ENCODE measurements at regions not wholly inside any gene's neighbourhood (a gene's known extent, or its start where the extent isn't known, plus 50 kb on each side); places are given as distances from the start of the nearest gene placed in this dataset.
"Not testable (repeated sequence)": the region's sequence is repeated elsewhere in the genome, so short reads cannot be mapped to it uniquely, and the experiment has no call there.

GRCh38 chr10:109735776-109736175 lies 187.5 kb downstream of the XPNPEP1 start:
- no peak for DNase-seq (ENCODE audit: low read depth, low spot score)
- H3K4me1 ChIP-seq (ENCODE audit: control insufficient read depth, insufficient read depth, low read length): no peaks in the 10 kb centered on the region
- WGBS (ENCODE audit: insufficient coverage, insufficient read length): no CpG with 5 or more reads among the region's 4 CpGs
- H3K36me3 ChIP-seq (ENCODE audit: control insufficient read depth, insufficient read depth, low read length): no peaks in the 10 kb centered on the region
- H3K9me3 ChIP-seq (ENCODE audit: control insufficient read depth, insufficient read depth, low read length): no peaks in the 10 kb centered on the region; the same call in 1 of the 2 replicates
- H3K27ac ChIP-seq (ENCODE audit: low read length): no peak overlapping the region
- H3K27me3 ChIP-seq (ENCODE audit: control insufficient read depth, insufficient read depth, low read length): no peaks in the 10 kb centered on the region
- H3K4me3 ChIP-seq (ENCODE audit: low read length): no peak overlapping the region

- Histone ChIP-seq H3K4me3 (ENCODE audit: low read length) (no peak overlapping the region), H3K36me3 (ENCODE audit: control insufficient read depth, insufficient read depth, low read length) (no peaks in the 10 kb centered on the region), H3K9me3 (ENCODE audit: control insufficient read depth, insufficient read depth, low read length) (no peaks in the 10 kb centered on the region; the same call in 1 of the 2 replicates), H3K4me1 (ENCODE audit: control insufficient read depth, insufficient read depth, low read length) (no peaks in the 10 kb centered on the region), H3K27ac (ENCODE audit: low read length) (no peak overlapping the region), H3K27me3 (ENCODE audit: control insufficient read depth, insufficient read depth, low read length) (no peaks in the 10 kb centered on the region)
- WGBS (ENCODE audit: insufficient coverage, insufficient read length): no CpG with 5 or more reads among the region's 3 CpGs
- no peak for DNase-seq (ENCODE audit: low read depth, low spot score)
These were observed 190.9 kb downstream of the XPNPEP1 start for GRCh38 chr10:109732254-109732965.

GRCh38 chr10:109729895-109730294 lies 193.4 kb downstream of the XPNPEP1 start:
- H3K4me3 ChIP-seq (ENCODE audit: low read length); DNase-seq (ENCODE audit: low read depth, low spot score); H3K36me3 ChIP-seq (ENCODE audit: control insufficient read depth, insufficient read depth, low read length); H3K27me3 ChIP-seq (ENCODE audit: control insufficient read depth, insufficient read depth, low read length); H3K4me1 ChIP-seq (ENCODE audit: control insufficient read depth, insufficient read depth, low read length); H3K9me3 ChIP-seq (ENCODE audit: control insufficient read depth, insufficient read depth, low read length); H3K27ac ChIP-seq (ENCODE audit: low read length): not testable (repeated sequence)
- WGBS (ENCODE audit: insufficient coverage, insufficient read length): no CpG with 5 or more reads among the region's 4 CpGs

GRCh38 chr10:109727436-109727835 lies 195.9 kb downstream of the XPNPEP1 start:
- no peaks in the 10 kb centered on the region; the same call in 1 of the 2 replicates for H3K9me3 ChIP-seq (ENCODE audit: control insufficient read depth, insufficient read depth, low read length)
- no peak overlapping the region for H3K4me3 ChIP-seq (ENCODE audit: low read length)
- H3K36me3 ChIP-seq (ENCODE audit: control insufficient read depth, insufficient read depth, low read length): no peaks in the 10 kb centered on the region
- WGBS (ENCODE audit: insufficient coverage, insufficient read length): no CpG with 5 or more reads among the region's 1 CpG
- no peak overlapping the region for H3K27ac ChIP-seq (ENCODE audit: low read length)
- no peak for DNase-seq (ENCODE audit: low read depth, low spot score)
- no peaks in the 10 kb centered on the region for H3K4me1 ChIP-seq (ENCODE audit: control insufficient read depth, insufficient read depth, low read length)
- H3K27me3 ChIP-seq (ENCODE audit: control insufficient read depth, insufficient read depth, low read length): no peaks in the 10 kb centered on the region

GRCh38 chr10:109726473-109726872 lies 196.8 kb downstream of the XPNPEP1 start:
- H3K36me3 ChIP-seq (ENCODE audit: control insufficient read depth, insufficient read depth, low read length): no peaks in the 10 kb centered on the region
- H3K4me3 ChIP-seq (ENCODE audit: low read length): no peak overlapping the region
- no peaks in the 10 kb centered on the region for H3K27me3 ChIP-seq (ENCODE audit: control insufficient read depth, insufficient read depth, low read length)
- H3K4me1 ChIP-seq (ENCODE audit: control insufficient read depth, insufficient read depth, low read length): no peaks in the 10 kb centered on the region
- DNase-seq (ENCODE audit: low read depth, low spot score): no peak
- no CpG with 5 or more reads among the region's 2 CpGs for WGBS (ENCODE audit: insufficient coverage, insufficient read length)
- H3K27ac ChIP-seq (ENCODE audit: low read length): no peak overlapping the region
- no peaks in the 10 kb centered on the region; the same call in 1 of the 2 replicates for H3K9me3 ChIP-seq (ENCODE audit: control insufficient read depth, insufficient read depth, low read length)

GRCh38 chr10:109723305-109723704 lies 200.0 kb downstream of the XPNPEP1 start:
- DNase-seq (ENCODE audit: low read depth, low spot score): no peak
- Histone ChIP-seq H3K27me3 (ENCODE audit: control insufficient read depth, insufficient read depth, low read length) (no peaks in the 10 kb centered on the region), H3K27ac (ENCODE audit: low read length) (no peak overlapping the region), H3K9me3 (ENCODE audit: control insufficient read depth, insufficient read depth, low read length) (no peaks in the 10 kb centered on the region; the same call in 1 of the 2 replicates), H3K4me3 (ENCODE audit: low read length) (no peak overlapping the region), H3K36me3 (ENCODE audit: control insufficient read depth, insufficient read depth, low read length) (no peaks in the 10 kb centered on the region), H3K4me1 (ENCODE audit: control insufficient read depth, insufficient read depth, low read length) (no peaks in the 10 kb centered on the region)
- no CpG with 5 or more reads among the region's 3 CpGs for WGBS (ENCODE audit: insufficient coverage, insufficient read length)

GRCh38 chr10:109721453-109722064 lies 201.8 kb downstream of the XPNPEP1 start:
- no peak overlapping the region for H3K4me3 ChIP-seq (ENCODE audit: low read length)
- H3K36me3 ChIP-seq (ENCODE audit: control insufficient read depth, insufficient read depth, low read length): no peaks in the 10 kb centered on the region
- no peak for DNase-seq (ENCODE audit: low read depth, low spot score)
- no peaks in the 10 kb centered on the region for H3K27me3 ChIP-seq (ENCODE audit: control insufficient read depth, insufficient read depth, low read length)
- no peaks in the 10 kb centered on the region; the same call in 1 of the 2 replicates for H3K9me3 ChIP-seq (ENCODE audit: control insufficient read depth, insufficient read depth, low read length)
- H3K27ac ChIP-seq (ENCODE audit: low read length): no peak overlapping the region
- no CpG with 5 or more reads among the region's 3 CpGs for WGBS (ENCODE audit: insufficient coverage, insufficient read length)
- no peaks in the 10 kb centered on the region for H3K4me1 ChIP-seq (ENCODE audit: control insufficient read depth, insufficient read depth, low read length)

- Histone ChIP-seq H3K27me3 (ENCODE audit: control insufficient read depth, insufficient read depth, low read length) (no peaks in the 10 kb centered on the region), H3K27ac (ENCODE audit: low read length) (no peak overlapping the region), H3K4me1 (ENCODE audit: control insufficient read depth, insufficient read depth, low read length) (no peaks in the 10 kb centered on the region), H3K9me3 (ENCODE audit: control insufficient read depth, insufficient read depth, low read length) (peaks cover 2% of the 10 kb centered on the region; the same call in 1 of the 2 replicates), H3K4me3 (ENCODE audit: low read length) (no peak overlapping the region), H3K36me3 (ENCODE audit: control insufficient read depth, insufficient read depth, low read length) (no peaks in the 10 kb centered on the region)
- DNase-seq (ENCODE audit: low read depth, low spot score): no peak
- no CpG with 5 or more reads among the region's 1 CpG for WGBS (ENCODE audit: insufficient coverage, insufficient read length)
These were observed 217.2 kb downstream of the XPNPEP1 start for GRCh38 chr10:109706026-109706560.

- no peaks in the 10 kb centered on the region for H3K36me3 ChIP-seq (ENCODE audit: control insufficient read depth, insufficient read depth, low read length)
- H3K27me3 ChIP-seq (ENCODE audit: control insufficient read depth, insufficient read depth, low read length): no peaks in the 10 kb centered on the region
- peaks cover 3% of the 10 kb centered on the region; the same call in 1 of the 2 replicates for H3K9me3 ChIP-seq (ENCODE audit: control insufficient read depth, insufficient read depth, low read length)
- no peak overlapping the region for H3K27ac ChIP-seq (ENCODE audit: low read length)
- no peaks in the 10 kb centered on the region; the same call in 1 of the 2 replicates for H3K4me1 ChIP-seq (ENCODE audit: control insufficient read depth, insufficient read depth, low read length)
- no CpG with 5 or more reads among the region's 5 CpGs for WGBS (ENCODE audit: insufficient coverage, insufficient read length)
- no peak overlapping the region for H3K4me3 ChIP-seq (ENCODE audit: low read length)
- no peak for DNase-seq (ENCODE audit: low read depth, low spot score)
These were observed 221.6 kb downstream of the XPNPEP1 start for GRCh38 chr10:109701633-109702215.

GRCh38 chr10:109698882-109699664 lies 224.2 kb downstream of the XPNPEP1 start:
- Histone ChIP-seq H3K4me3 (ENCODE audit: low read length) (no peak overlapping the region), H3K27ac (ENCODE audit: low read length) (no peak overlapping the region), H3K4me1 (ENCODE audit: control insufficient read depth, insufficient read depth, low read length) (no peaks in the 10 kb centered on the region; the same call in 1 of the 2 replicates), H3K36me3 (ENCODE audit: control insufficient read depth, insufficient read depth, low read length) (no peaks in the 10 kb centered on the region), H3K27me3 (ENCODE audit: control insufficient read depth, insufficient read depth, low read length) (no peaks in the 10 kb centered on the region), H3K9me3 (ENCODE audit: control insufficient read depth, insufficient read depth, low read length) (peaks cover 6% of the 10 kb centered on the region; the same call in 1 of the 2 replicates)
- DNase-seq (ENCODE audit: low read depth, low spot score): no peak
- no CpG with 5 or more reads among the region's 5 CpGs for WGBS (ENCODE audit: insufficient coverage, insufficient read length)
